Sigmoid colon (tissue), 6 donors: ENCODE measurements at regions not wholly inside any gene's neighbourhood (a gene's known extent, or its start where the extent isn't known, plus 50 kb on each side); places are given as distances from the start of the nearest gene placed in this dataset.

Experiments
- DNase-seq: peaks from one replicate; pipeline ENCODE4 v3.0.0-alpha.2; 2019
- H3K27ac ChIP-seq, 4 donors: fragments of 200-600 bp; sonication (generic); one replicate each; pipeline ENCODE4 v1.5.1; 2016 to 2019; ENCODE audit warnings: mild to moderate bottlenecking in 1 of 4
- H3K27me3 ChIP-seq, 3 donors: fragments of 200-600 bp; sonication (generic); one replicate each; pipeline ENCODE4 v1.5.1; 2019; ENCODE audit warnings: mild to moderate bottlenecking in 1 of 3
- H3K36me3 ChIP-seq, 4 donors: fragments of 200-600 bp; sonication (generic); one replicate each; pipeline ENCODE4 v1.5.1; 2016 to 2019
- H3K4me1 ChIP-seq, 4 donors: fragments of 200-600 bp; sonication (generic); one replicate each; pipeline ENCODE4 v1.5.1; 2017 to 2019
- H3K4me3 ChIP-seq, 4 donors: fragments of 200-600 bp; sonication (generic); one replicate each; pipeline ENCODE4 v1.5.1; 2017 to 2019; ENCODE audit warnings: mild to moderate bottlenecking in 2 of 4, moderate library complexity in 1 of 4
- H3K9me3 ChIP-seq, 4 donors: fragments of 200-600 bp in 3 of 4; sonication (generic) in 3 of 4; one replicate each; pipeline versions ENCODE4 v1.5.1 to v1.6.1; 2013 to 2019
- EP300 ChIP-seq, 4 donors: sonication (generic); formaldehyde crosslinking; IDR thresholded peaks; one replicate each; pipeline ENCODE4 v1.6.1; 2017; ENCODE audit warnings: antibody characterized with exemption in 4 of 4
- POLR2A ChIP-seq, 2 donors: fragments of 450-650 bp; IDR thresholded peaks; one replicate each; pipeline ENCODE4 v1.6.1; 2016; ENCODE audit warnings: antibody characterized with exemption in 2 of 2, mild to moderate bottlenecking in 2 of 2, moderate library complexity in 2 of 2
- POLR2AphosphoS5 ChIP-seq, 4 donors: sonication (generic); formaldehyde crosslinking; IDR thresholded peaks; one replicate each; pipeline ENCODE4 v1.6.1; 2017; ENCODE audit warnings: antibody characterized with exemption in 4 of 4
- WGBS, 2 donors: extraction: QIAGEN DNeasy Blood & Tissue Kit; methylation state at CpG; one replicate each; pipeline ENCODE4 v1.1.7; 2013; 5-methylcytosine and 5-hydroxymethylcytosine counted together
- intact Hi-C: fragments of 100-400 bp; cut with DNase I; formaldehyde crosslinking; loops from one replicate; pipeline ENCODE4 v1.15.1; 2023
- TF ChIP-seq, protein P1 (sequence below), 4 experiments: fragments of 450-650 bp in 3 of 4; fragments of 200-600 bp in 1 of 4; IDR thresholded peaks; one replicate each; pipeline ENCODE4 v1.5.1; 2016 to 2019; ENCODE audit warnings: antibody characterized with exemption in 4 of 4, mild to moderate bottlenecking in 3 of 4, moderate library complexity in 2 of 4
- donor health status: healthy with polysubstance abuse.
- donor health status: healthy.

DNA sequence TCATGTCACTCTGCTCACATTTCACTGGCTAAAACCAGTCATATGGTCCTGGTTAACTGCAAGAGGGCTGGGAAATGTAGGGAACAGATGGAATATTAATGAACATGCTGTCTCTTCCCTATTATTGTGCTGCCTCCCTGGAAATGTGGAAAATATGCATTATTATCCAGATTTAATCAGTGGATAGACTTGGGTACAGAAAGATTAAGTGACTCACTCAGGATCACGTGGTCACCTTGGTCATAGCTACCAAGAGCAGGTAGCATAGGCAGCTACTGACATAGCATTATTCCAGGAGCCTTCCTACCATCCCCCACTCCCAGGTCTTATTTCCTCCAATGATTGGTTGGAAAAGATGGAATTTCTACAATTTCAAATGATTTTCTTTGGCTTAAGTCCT lies 141.1 kb downstream of the HRH4 start:
- DNase-seq: no peak
- no peak overlapping the region for H3K4me3 ChIP-seq
- no peaks in the 10 kb centered on the region for H3K9me3 ChIP-seq
- no peak overlapping the region for H3K27ac ChIP-seq
- H3K4me1 ChIP-seq: no peaks in the 10 kb centered on the region
- H3K36me3 ChIP-seq: no peaks in the 10 kb centered on the region
- intact Hi-C loops: no loop called here
- no peak for TF ChIP-seq EP300 (IDR thresholded peaks at IDR 0.05)
- no peak for TF ChIP-seq POLR2AphosphoS5 (IDR thresholded peaks at IDR 0.05)
- no peak for TF ChIP-seq POLR2A (IDR thresholded peaks at IDR 0.05)
- TF ChIP-seq, protein P1, sequence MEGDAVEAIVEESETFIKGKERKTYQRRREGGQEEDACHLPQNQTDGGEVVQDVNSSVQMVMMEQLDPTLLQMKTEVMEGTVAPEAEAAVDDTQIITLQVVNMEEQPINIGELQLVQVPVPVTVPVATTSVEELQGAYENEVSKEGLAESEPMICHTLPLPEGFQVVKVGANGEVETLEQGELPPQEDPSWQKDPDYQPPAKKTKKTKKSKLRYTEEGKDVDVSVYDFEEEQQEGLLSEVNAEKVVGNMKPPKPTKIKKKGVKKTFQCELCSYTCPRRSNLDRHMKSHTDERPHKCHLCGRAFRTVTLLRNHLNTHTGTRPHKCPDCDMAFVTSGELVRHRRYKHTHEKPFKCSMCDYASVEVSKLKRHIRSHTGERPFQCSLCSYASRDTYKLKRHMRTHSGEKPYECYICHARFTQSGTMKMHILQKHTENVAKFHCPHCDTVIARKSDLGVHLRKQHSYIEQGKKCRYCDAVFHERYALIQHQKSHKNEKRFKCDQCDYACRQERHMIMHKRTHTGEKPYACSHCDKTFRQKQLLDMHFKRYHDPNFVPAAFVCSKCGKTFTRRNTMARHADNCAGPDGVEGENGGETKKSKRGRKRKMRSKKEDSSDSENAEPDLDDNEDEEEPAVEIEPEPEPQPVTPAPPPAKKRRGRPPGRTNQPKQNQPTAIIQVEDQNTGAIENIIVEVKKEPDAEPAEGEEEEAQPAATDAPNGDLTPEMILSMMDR (IDR thresholded peaks at IDR 0.05): no peak
- WGBS, 2 donors: 70 to 80% methylated on average over 1 of the region's 1 CpG
- H3K27me3 ChIP-seq: no peaks in the 10 kb centered on the region

DNA sequence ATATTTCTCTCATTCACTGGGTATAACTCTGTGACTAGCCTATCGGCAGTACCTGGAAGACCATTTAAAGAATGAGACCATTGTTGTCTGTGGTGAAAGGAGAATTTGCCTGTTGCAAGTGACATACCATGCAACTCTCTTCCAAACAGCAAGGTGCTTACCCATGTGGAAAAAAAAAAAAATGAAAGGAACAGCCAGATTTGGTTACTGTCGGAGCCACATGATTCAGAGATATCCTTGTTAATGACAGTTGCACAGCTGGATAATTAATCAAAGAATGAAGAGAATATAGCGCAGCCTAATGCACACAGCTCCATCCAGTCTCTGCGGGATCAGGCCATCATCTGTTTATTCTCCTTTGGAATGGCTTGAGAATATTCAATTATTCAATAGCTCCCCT lies 141.8 kb downstream of the HRH4 start:
- no peak for DNase-seq
- Histone ChIP-seq H3K9me3 (no peaks in the 10 kb centered on the region), H3K27me3 (no peaks in the 10 kb centered on the region), H3K27ac (no peak overlapping the region), H3K4me3 (no peak overlapping the region), H3K4me1 (no peaks in the 10 kb centered on the region), H3K36me3 (no peaks in the 10 kb centered on the region)
- TF ChIP-seq, protein P1 (IDR thresholded peaks at IDR 0.05): no peak
- TF ChIP-seq POLR2AphosphoS5 (IDR thresholded peaks at IDR 0.05) (no peak), EP300 (IDR thresholded peaks at IDR 0.05) (no peak), POLR2A (IDR thresholded peaks at IDR 0.05) (no peak)
- 93 to 95% methylated on average over 4 of the region's 4 CpGs for WGBS, 2 donors
- intact Hi-C loops: no loop called here

DNA sequence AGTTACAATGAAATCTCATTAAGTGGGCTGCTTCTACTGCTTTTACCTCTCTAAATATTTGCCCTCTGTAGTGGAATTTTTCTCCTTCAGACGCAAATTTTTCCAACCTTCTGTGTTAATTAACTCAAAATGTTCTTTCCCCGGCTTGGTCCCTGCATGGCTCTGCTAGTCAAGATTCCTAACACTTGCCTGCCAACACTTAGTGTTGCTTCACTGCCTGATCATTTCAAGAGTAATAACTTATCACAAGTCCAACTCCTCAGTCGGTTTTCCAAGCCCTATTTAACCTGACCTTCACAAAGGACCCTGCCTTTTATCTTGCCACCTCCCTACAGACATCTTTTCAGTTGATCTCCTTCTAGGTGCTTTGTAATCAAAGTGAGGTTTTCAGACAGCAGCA lies 142.7 kb downstream of the HRH4 start:
- H3K4me1 ChIP-seq: no peaks in the 10 kb centered on the region
- DNase-seq: no peak
- H3K9me3 ChIP-seq: no peaks in the 10 kb centered on the region
- H3K27ac ChIP-seq: no peak overlapping the region
- H3K36me3 ChIP-seq: no peaks in the 10 kb centered on the region
- no peak overlapping the region for H3K4me3 ChIP-seq
- TF ChIP-seq EP300 (IDR thresholded peaks at IDR 0.05): no peak
- no peak for TF ChIP-seq POLR2A (IDR thresholded peaks at IDR 0.05)
- TF ChIP-seq POLR2AphosphoS5 (IDR thresholded peaks at IDR 0.05): no peak
- TF ChIP-seq, protein P1 (IDR thresholded peaks at IDR 0.05): no peak
- intact Hi-C loops: no loop called here
- 63 to 71% methylated on average over 3 of the region's 3 CpGs for WGBS, 2 donors
- H3K27me3 ChIP-seq: no peaks in the 10 kb centered on the region

DNA sequence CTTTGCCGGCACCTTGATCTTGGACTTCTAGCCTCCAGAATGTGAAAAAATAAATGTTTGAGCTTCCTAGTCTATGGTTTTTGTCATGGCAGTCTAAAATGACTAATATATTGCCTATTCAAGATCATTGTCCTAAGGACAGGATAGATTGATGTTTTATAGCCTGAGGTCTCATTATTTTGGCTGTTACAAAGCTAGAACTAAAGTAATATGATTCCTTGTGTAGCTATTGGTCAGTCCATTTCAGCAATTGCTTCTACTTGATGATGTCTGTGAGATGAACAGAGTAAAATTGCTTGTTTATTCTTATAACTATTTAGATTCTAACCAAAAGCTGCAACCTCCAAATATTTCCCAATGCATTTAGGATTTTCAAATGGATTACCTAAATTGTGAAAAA lies 145.0 kb downstream of the HRH4 start:
- Histone ChIP-seq H3K4me1 (no peaks in the 10 kb centered on the region), H3K4me3 (no peak overlapping the region), H3K36me3 (no peaks in the 10 kb centered on the region), H3K27me3 (no peaks in the 10 kb centered on the region), H3K9me3 (no peaks in the 10 kb centered on the region), H3K27ac (no peak overlapping the region)
- 92 to 93% methylated on average over 1 of the region's 1 CpG for WGBS, 2 donors
- intact Hi-C loops: no loop called here
- DNase-seq: no peak
- TF ChIP-seq EP300 (IDR thresholded peaks at IDR 0.05): no peak
- TF ChIP-seq, protein P1 (IDR thresholded peaks at IDR 0.05): no peak
- TF ChIP-seq POLR2A (IDR thresholded peaks at IDR 0.05): no peak
- TF ChIP-seq POLR2AphosphoS5 (IDR thresholded peaks at IDR 0.05): no peak

DNA sequence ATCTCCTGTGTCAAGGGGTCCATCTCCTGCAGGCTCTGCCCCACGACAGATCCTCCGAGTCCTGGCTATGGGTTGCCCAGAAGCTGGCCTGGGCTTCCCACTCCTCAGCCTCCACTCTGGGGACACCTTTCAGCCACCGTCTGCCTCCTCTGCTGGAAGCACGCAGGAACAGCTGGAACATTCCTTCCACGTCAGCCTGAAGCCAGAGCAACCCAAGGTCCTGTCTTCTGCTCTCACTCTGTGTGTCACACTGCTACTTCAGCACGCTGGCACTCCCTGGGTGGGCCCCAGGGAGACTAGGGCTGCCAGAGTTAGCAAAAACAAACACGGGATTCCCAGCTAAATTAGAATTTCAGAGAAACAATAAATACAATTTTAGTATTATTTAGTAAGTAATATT lies 148.8 kb downstream of the HRH4 start:
- no peak for DNase-seq
- Histone ChIP-seq H3K4me1 (no peaks in the 10 kb centered on the region), H3K27me3 (no peaks in the 10 kb centered on the region), H3K27ac (no peak overlapping the region), H3K36me3 (no peaks in the 10 kb centered on the region), H3K9me3 (no peaks in the 10 kb centered on the region), H3K4me3 (no peak overlapping the region)
- intact Hi-C loops: no loop called here
- WGBS, 2 donors: 75 to 78% methylated on average over 7 of the region's 7 CpGs
- no peak for TF ChIP-seq EP300 (IDR thresholded peaks at IDR 0.05)
- TF ChIP-seq, protein P1 (IDR thresholded peaks at IDR 0.05): no peak
- no peak for TF ChIP-seq POLR2AphosphoS5 (IDR thresholded peaks at IDR 0.05)
- no peak for TF ChIP-seq POLR2A (IDR thresholded peaks at IDR 0.05)
